Activated T-cell treated with anti-CD3 and anti-CD28 coated beads, Interleukin-2, amount 50 U/mL, for 48 hours (primary cell): ENCODE measurements at regions not wholly inside any gene's neighbourhood (a gene's known extent, or its start where the extent isn't known, plus 50 kb on each side); places are given as distances from the start of the nearest gene placed in this dataset.
"Not testable (repeated sequence)": the region's sequence is repeated elsewhere in the genome, so short reads cannot be mapped to it uniquely, and the experiment has no call there.

Experiments used
- DNase-seq, 2 experiments: peaks; one replicate each; pipeline ENCODE4 v3.0.0-alpha.2; 2020

DNA sequence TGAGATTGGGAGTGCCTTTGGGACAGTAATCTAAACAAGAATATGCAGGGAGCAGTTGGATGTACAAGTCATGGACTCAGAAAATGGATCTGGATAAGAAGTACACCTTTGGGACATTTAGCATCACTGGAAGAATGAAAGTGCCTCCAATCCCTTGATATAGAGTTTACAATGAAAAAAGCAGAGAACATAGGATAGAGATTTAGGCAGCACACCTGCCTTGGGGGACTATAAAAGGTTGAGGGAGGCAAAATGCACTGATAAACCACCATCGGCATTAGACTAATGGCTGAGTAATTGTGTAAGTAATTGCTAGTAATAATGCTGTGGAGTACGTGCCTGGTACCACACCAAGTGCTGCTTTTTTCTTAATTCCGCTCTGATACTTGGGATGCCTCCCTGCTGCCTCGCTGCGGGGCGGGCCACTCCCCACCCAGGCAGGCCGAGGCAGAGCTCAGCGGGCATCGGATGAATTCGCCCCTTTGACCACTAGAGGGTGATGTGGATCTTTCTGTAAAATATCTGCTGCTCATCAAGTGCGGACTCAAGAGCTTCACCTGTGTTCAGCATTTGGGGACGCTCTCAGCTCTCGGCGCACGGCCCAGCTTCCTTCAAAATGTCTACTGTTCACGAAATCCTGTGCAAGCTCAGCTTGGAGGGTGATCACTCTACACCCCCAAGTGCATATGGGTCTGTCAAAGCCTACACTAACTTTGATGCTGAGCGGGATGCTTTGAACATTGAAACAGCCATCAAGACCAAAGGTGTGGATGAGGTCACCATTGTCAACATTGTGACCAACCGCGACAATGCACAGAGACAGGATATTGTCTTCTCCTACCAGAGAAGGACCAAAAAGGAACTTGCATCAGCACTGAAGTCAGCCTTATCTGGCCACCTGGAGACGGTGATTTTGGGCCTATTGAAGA is 99.9 kb downstream of the ANKRD18B start:
- peak; percentile 80 to 83 for DNase-seq

- not testable (repeated sequence) for DNase-seq
Measured at GRCh38 chr9:33628318-33628717, 104.3 kb downstream of the ANKRD18B start.

GRCh38 chr9:33628865-33629410 is 104.9 kb downstream of the ANKRD18B start:
- DNase-seq: no peak

- no peak for DNase-seq
Measured at GRCh38 chr9:33633636-33634035, 109.6 kb downstream of the ANKRD18B start.

- DNase-seq: no peak
Measured at GRCh38 chr9:33637881-33638280, 113.8 kb downstream of the ANKRD18B start.

DNA sequence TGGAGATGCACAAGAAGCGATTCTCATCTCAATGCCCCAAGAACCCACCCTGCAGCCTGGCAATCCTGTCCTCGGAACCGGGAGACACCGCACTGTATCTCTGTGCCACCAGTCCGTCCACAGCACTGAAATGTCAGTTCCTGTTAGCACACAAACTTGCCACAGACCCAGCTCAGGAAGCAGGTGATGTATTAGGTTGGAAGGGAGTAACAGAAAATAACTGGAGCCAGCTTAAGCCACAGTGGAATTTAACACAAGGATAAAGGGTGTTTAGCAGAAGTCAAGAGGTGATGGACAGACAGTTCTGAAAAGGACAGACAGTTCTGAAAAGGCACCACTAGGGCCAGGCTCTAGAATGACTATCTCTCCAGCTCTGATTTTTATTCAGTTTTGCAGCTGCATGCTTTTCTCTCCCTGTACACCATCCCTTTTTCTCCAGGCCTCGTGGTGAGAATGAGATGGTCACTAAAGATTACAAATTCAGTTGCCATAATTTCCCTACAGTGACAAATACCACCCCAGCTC is 114.4 kb downstream of the ANKRD18B start:
- DNase-seq: no peak

DNA sequence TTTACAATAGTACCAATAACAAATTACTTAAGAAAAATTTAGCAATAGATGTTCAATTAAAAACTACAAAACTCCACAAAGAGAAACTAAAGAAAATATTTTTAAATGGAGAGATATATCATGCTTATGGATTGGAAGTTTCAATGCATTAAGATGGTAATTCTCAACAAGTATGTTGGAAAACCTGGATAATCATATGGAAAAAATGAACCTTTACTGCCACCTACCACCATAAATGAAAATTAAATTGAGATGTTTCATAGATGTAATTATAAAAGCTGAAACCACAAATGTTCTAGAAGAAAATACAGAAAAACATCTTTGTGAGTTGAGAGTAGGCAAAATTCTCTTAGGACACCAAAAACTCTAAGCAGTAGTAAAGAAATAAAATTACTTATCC is 121.7 kb downstream of the ANKRD18B start:
- DNase-seq: no peak

- DNase-seq: no peak
Measured at GRCh38 chr9:33649463-33649862, 125.4 kb downstream of the ANKRD18B start.

GRCh38 chr9:33651125-33651524 is 127.1 kb downstream of the ANKRD18B start:
- DNase-seq: no peak

DNA sequence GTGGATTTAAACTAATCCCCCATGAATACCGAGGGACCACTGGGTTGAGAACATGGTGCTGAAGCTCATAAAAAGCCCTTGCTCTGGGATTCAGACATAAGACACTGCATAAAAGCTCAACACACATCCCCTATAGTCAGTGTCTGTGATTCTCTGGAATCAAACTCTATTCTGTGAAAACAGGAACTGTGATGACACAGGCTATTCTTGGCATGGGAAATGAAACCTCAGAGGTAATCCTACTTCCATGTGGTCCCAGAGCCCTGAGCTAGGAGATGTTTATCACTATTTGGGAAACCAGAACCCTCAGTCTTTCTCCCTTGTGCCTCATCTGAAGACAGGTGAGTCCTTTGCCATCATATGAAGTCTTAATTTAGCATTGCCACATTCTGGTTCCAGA is 135.4 kb upstream of the PRSS3 start:
- DNase-seq: no peak

DNA sequence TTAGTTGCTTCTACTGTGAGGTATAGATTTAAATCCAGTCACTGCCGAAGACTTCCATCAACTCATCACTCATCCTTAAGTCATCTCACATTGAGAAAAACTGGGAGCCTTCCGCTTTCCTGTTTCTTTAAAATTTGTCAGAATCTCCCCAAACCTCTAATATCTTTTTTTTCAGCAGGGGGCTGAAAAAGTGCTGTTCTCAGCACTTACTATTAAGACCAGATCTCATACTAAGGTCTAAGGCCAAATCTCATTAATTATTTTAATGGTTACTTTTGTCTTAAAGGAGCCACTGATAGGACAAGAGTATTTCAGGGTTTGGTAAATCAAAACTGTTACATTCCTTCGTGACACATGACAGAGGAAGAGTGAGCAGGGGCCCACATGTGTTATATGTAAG is 134.6 kb upstream of the PRSS3 start:
- DNase-seq: no peak

GRCh38 chr9:33661176-33661575 is 134.2 kb upstream of the PRSS3 start:
- DNase-seq: no peak

GRCh38 chr9:33662871-33663270 is 132.5 kb upstream of the PRSS3 start:
- DNase-seq: no peak

- not testable (repeated sequence) for DNase-seq
Measured at GRCh38 chr9:33676194-33676745, 119.1 kb upstream of the PRSS3 start.

DNA sequence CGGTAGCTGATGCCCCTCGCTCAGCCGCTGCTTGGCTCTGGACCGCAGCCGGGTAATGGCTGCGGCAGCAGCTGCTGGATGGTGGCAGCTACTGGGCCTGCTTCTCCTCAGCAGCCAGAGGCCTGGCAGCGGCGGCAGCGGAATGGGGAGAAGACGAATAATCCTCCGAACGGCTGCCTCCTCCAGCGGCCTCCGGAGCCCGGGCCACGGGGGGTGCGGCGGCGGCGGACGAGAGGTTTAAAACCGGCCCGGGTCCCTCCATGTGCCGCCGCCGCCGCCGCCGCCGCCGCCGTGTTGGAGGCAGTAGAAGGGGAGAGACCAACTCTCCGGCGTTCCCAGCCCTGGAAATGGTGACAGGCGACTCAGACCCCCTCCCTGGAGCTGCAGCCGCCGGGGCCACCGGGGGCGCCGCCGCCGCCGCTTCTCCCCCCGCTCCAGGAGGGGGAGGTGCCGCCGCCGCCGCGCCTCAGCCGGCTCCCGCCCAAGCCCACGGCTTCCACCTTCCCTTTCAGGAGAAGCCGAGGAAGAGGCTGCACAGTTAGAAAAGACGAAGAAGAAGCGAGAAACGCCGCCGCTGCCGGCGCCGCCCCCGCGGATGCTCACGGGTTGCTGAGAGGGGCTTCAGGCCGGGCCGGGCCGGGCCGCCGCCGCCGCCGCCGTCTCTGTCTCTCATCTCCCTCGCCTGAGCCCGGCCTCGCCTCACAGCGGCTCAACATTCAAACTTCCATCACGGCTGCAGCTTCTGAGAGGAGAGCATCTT is 118.4 kb upstream of the PRSS3 start:
- DNase-seq: peak; percentile 44 to 52

- no peak for DNase-seq
Measured at GRCh38 chr9:33677506-33677809, 117.9 kb upstream of the PRSS3 start.

DNA sequence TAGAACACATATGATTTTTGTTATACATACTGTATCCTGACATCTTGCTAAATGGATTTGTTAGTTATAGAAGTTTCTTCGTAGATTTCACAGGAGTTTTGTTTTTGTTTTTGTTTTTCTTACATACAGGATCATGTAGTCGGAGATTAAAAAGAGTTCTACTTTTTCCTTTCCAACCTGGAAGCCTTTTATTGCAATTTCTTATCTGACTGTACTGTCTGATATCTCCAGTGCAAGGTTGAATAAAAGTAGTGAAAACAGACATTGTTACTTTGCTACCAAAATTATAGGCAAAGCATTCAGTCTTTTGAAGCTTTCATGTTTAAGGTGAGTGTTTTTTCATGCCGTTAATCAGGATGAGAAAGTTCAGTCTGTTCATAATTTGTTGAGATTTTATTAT is 117.4 kb upstream of the PRSS3 start:
- DNase-seq: no peak

DNA sequence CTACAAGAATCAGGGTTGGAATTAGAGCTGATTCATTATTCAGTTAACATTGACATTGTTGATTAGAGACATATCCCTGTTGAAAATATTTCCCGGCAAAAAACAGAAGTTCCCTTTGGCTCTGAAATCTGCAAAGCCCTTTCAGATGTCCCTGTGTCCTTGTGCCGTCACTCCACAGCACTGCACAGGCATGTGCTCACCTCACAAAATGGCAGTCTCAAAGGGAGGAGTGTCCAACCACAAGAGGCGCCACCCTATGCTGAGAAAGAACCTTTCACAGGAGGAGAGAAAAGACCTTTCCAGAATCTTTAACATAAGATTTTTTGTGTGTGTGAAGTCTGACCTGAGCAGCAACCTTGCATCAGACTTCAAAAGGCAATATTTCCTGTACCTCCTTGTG is 112.8 kb upstream of the PRSS3 start:
- DNase-seq: no peak

GRCh38 chr9:33684831-33685230 is 110.5 kb upstream of the PRSS3 start:
- DNase-seq: no peak

DNA sequence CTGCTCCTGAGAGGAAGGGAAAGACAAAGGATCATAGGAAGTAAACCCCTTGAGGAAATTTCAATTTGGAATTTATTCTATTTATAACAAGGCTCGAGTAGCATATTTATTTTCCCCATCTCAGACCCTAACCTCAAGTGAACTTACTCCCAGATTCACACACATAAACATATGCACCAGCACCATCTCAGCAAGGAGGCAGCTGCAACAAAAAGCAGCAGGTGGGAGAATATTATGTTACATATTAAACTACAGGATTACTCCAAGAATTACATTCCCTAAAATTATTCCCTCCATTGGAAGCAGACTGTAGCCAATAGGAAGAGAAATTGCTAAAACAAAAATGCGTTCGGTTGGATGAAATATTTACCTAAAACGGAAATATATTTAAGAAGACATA is 108.4 kb upstream of the PRSS3 start:
- DNase-seq: no peak

- DNase-seq: no peak
Measured at GRCh38 chr9:33687779-33688178, 107.6 kb upstream of the PRSS3 start.

DNA sequence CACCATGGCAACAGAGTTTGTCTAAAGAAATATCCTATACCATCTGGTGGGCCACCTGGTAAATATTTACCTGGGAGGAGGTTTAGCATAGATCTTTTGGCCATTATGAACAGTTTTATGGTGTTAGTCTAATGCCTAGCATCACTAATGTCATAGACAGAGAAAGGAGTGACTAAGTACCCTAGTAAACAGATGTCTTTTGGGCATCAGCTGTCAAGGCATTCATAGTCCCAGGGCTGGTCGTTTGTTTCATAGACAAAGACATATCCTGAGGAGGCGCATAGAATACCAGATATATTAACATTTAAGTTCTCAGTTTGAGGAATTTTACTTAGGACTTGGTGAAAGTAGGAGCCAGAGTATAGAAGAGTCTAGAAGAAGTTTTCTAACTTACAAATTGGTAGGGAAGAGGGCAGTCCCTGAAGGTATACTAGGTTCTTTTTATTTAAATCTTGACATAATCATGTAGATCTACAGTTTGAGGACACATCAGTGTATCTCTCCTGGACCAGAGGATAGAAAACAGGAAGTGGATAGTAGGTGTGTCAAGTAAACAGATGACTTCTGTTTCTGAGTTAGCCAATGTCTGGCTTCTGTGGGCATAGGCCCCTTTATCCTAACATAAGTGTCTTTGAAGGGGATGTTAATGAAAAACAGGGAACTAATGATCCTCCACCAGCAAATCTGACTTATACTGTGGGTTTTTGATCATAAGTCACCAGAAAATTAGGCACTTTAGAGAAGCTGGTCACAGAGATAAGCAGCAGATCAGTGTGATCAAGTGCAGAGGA is 105.0 kb upstream of the PRSS3 start:
- DNase-seq: no peak

GRCh38 chr9:33695299-33695698 is 100.1 kb upstream of the PRSS3 start:
- DNase-seq: no peak
